Ureter (tissue), 1 donor: ENCODE measurements at regions not wholly inside any gene's neighbourhood (a gene's known extent, or its start where the extent isn't known, plus 50 kb on each side); places are given as distances from the start of the nearest gene placed in this dataset.
A peak's percentile ranks its signal among the peaks of the same experiment; 100 is the strongest.

Experiments
- DNase-seq: peaks from one replicate; pipeline ENCODE4 v3.0.0-alpha.2; 2020; ENCODE audit warnings: low spot score
- donor health status: DM: yes; HTN: yes; CAD: no.

GRCh38 chr1:38719880-38720279 is 139.7 kb downstream of the RRAGC start:
- DNase-seq, result no peak

GRCh38 chr1:38718031-38718430 is 141.5 kb downstream of the RRAGC start:
- DNase-seq, result no peak

GRCh38 chr1:38716229-38716628 is 143.3 kb downstream of the RRAGC start:
- no peak for DNase-seq

GRCh38 chr1:38715415-38715814 is 144.2 kb downstream of the RRAGC start:
- DNase-seq, result no peak

GRCh38 chr1:38712046-38712445 is 147.5 kb downstream of the RRAGC start:
- DNase-seq, result no peak

GRCh38 chr1:38708701-38709258 is 150.8 kb downstream of the RRAGC start:
- no peak for DNase-seq

GRCh38 chr1:38701088-38701487 is 158.5 kb downstream of the RRAGC start:
- no peak for DNase-seq

GRCh38 chr1:38700077-38700470 is 159.5 kb downstream of the RRAGC start:
- DNase-seq, result no peak

- no peak for DNase-seq
These were observed 160.1 kb downstream of the RRAGC start for GRCh38 chr1:38699330-38700076.

- DNase-seq, result no peak
These were observed 162.2 kb downstream of the RRAGC start for GRCh38 chr1:38697387-38697786.

- DNase-seq, result no peak
These were observed 163.2 kb downstream of the RRAGC start for GRCh38 chr1:38696371-38696770.

GRCh38 chr1:38693759-38694158 is 165.8 kb downstream of the RRAGC start:
- DNase-seq, result no peak

GRCh38 chr1:38693031-38693430 is 166.5 kb downstream of the RRAGC start:
- DNase-seq, result no peak

- DNase-seq, result no peak
These were observed 168.7 kb downstream of the RRAGC start for GRCh38 chr1:38690790-38691449.

- no peak for DNase-seq
These were observed 172.7 kb downstream of the RRAGC start for GRCh38 chr1:38686927-38687255.

- no peak for DNase-seq
These were observed 173.2 kb downstream of the RRAGC start for GRCh38 chr1:38686167-38686926.

- no peak for DNase-seq
These were observed 174.2 kb downstream of the RRAGC start for GRCh38 chr1:38685388-38685787.

- DNase-seq, result no peak
These were observed 178.6 kb downstream of the RRAGC start for GRCh38 chr1:38680801-38681510.

- no peak for DNase-seq
These were observed 181.8 kb downstream of the RRAGC start for GRCh38 chr1:38677756-38678155.

GRCh38 chr1:38677311-38677710 is 182.3 kb downstream of the RRAGC start:
- DNase-seq, result no peak

- peak; percentile 9 for DNase-seq
These were observed 186.9 kb downstream of the RRAGC start for GRCh38 chr1:38672692-38673091.

GRCh38 chr1:38671221-38671620 is 188.4 kb downstream of the RRAGC start:
- no peak for DNase-seq
